ENCODE measurements at regions not wholly inside any gene's neighbourhood (a gene's known extent, or its start where the extent isn't known, plus 50 kb on each side); places are given as distances from the start of the nearest gene placed in this dataset.

DNA sequence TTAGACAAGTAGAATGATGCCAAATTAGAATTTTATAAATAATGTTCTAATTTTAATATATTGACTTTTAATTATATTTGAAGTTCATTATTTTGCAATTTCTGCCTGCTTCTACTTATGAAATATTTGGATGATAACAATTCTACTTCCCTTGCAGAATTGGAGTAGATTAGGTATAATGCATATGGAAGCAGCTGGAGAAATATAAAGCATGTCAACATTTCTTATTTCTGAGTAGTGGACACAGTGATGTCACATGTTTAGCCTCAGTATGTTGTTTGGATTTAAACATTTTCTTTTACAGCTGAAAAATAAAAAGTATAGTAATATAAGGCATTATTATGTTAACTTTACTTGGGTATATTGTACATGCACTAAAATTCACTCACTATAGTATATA is 344.2 kb upstream of the E2F7 start:
- TF ChIP-seq CTCF (IDR thresholded peaks at IDR 0.05) (no peak), POLR2A (IDR thresholded peaks at IDR 0.05) (no peak)
